ENCODE measurements at regions not wholly inside any gene's neighbourhood (a gene's known extent, or its start where the extent isn't known, plus 50 kb on each side); places are given as distances from the start of the nearest gene placed in this dataset.

- H3K4me1 Mint-ChIP-seq, result no peaks in the 10 kb centered on the region
- H3K27ac Mint-ChIP-seq, result no peak overlapping the region
- no peak for DNase-seq
- H3K4me3 Mint-ChIP-seq, result no peak overlapping the region
- no peaks in the 10 kb centered on the region for H3K36me3 Mint-ChIP-seq
- H3K27me3 Mint-ChIP-seq, result no peaks in the 10 kb centered on the region
- H3K9me3 Mint-ChIP-seq, result peaks cover 0 to 9% (median 2%) of the 10 kb centered on the region in 7 donors
- ATAC-seq (ENCODE audit: low read depth in 2 of 2), result no peak
- H3K4me1 ChIP-seq (ENCODE audit: control insufficient read depth, insufficient read depth, low read length, poor library complexity, severe bottlenecking), result no peaks in the 10 kb centered on the region
- no peaks in the 10 kb centered on the region for H3K27me3 ChIP-seq (ENCODE audit: control insufficient read depth, insufficient read depth, low read length)
- no peaks in the 10 kb centered on the region for H3K36me3 ChIP-seq (ENCODE audit: control insufficient read depth, insufficient read depth, low read length)
- no peak overlapping the region for H3K4me3 ChIP-seq (ENCODE audit: low read depth, low read length)
- H3K27ac ChIP-seq (ENCODE audit: insufficient read depth, low read length, poor library complexity, severe bottlenecking), result no peak overlapping the region
- no peaks in the 10 kb centered on the region for H3K9me3 ChIP-seq (ENCODE audit: control insufficient read depth in 2 of 2, low read length in 2 of 2)
Observed at GRCh38 chr1:237962985-237963384, 72.3 kb upstream of the ZP4 start.

GRCh38 chr1:237961754-237962153 is 71.0 kb upstream of the ZP4 start:
- ATAC-seq (ENCODE audit: low read depth in 2 of 2) (no peak), DNase-seq (no peak)
- Histone ChIP-seq H3K9me3 (ENCODE audit: control insufficient read depth in 2 of 2, low read length in 2 of 2) (no peaks in the 10 kb centered on the region), H3K4me3 (ENCODE audit: low read depth, low read length) (no peak overlapping the region), H3K36me3 (ENCODE audit: control insufficient read depth, insufficient read depth, low read length) (no peaks in the 10 kb centered on the region), H3K27me3 (ENCODE audit: control insufficient read depth, insufficient read depth, low read length) (no peaks in the 10 kb centered on the region), H3K4me1 (ENCODE audit: control insufficient read depth, insufficient read depth, low read length, poor library complexity, severe bottlenecking) (no peaks in the 10 kb centered on the region), H3K27ac (ENCODE audit: insufficient read depth, low read length, poor library complexity, severe bottlenecking) (no peak overlapping the region)
- H3K36me3 Mint-ChIP-seq, result no peaks in the 10 kb centered on the region
- H3K4me3 Mint-ChIP-seq, result no peak overlapping the region
- H3K27ac Mint-ChIP-seq, result no peak overlapping the region
- no peaks in the 10 kb centered on the region for H3K27me3 Mint-ChIP-seq
- peaks cover 0 to 5% (median 2%) of the 10 kb centered on the region in 7 donors for H3K9me3 Mint-ChIP-seq
- no peaks in the 10 kb centered on the region for H3K4me1 Mint-ChIP-seq

- DNase-seq (no peak), ATAC-seq (ENCODE audit: low read depth in 2 of 2) (no peak)
- no peak overlapping the region for H3K27ac ChIP-seq (ENCODE audit: insufficient read depth, low read length, poor library complexity, severe bottlenecking)
- Mint-ChIP-seq H3K27me3 (no peaks in the 10 kb centered on the region), H3K9me3 (peaks cover 0 to 4% (median 2%) of the 10 kb centered on the region in 7 donors), H3K27ac (no peak overlapping the region), H3K4me1 (no peaks in the 10 kb centered on the region), H3K4me3 (no peak overlapping the region), H3K36me3 (no peaks in the 10 kb centered on the region)
- no peaks in the 10 kb centered on the region for H3K27me3 ChIP-seq (ENCODE audit: control insufficient read depth, insufficient read depth, low read length)
- H3K36me3 ChIP-seq (ENCODE audit: control insufficient read depth, insufficient read depth, low read length), result no peaks in the 10 kb centered on the region
- H3K4me1 ChIP-seq (ENCODE audit: control insufficient read depth, insufficient read depth, low read length, poor library complexity, severe bottlenecking), result no peaks in the 10 kb centered on the region
- H3K4me3 ChIP-seq (ENCODE audit: low read depth, low read length), result no peak overlapping the region
- H3K9me3 ChIP-seq (ENCODE audit: control insufficient read depth in 2 of 2, low read length in 2 of 2), result no peaks in the 10 kb centered on the region
Observed at GRCh38 chr1:237959838-237960237, 69.1 kb upstream of the ZP4 start.

GRCh38 chr1:237953238-237953637 is 62.5 kb upstream of the ZP4 start:
- Mint-ChIP-seq H3K36me3 (no peaks in the 10 kb centered on the region), H3K4me3 (no peak overlapping the region), H3K27ac (no peak overlapping the region), H3K4me1 (no peaks in the 10 kb centered on the region), H3K27me3 (no peaks in the 10 kb centered on the region), H3K9me3 (peaks cover 0 to 9% (median 2%) of the 10 kb centered on the region in 7 donors)
- Histone ChIP-seq H3K9me3 (ENCODE audit: control insufficient read depth in 2 of 2, low read length in 2 of 2) (peaks cover 0 to 3% of the 10 kb centered on the region in 2 experiments), H3K27ac (ENCODE audit: insufficient read depth, low read length, poor library complexity, severe bottlenecking) (no peak overlapping the region), H3K4me1 (ENCODE audit: control insufficient read depth, insufficient read depth, low read length, poor library complexity, severe bottlenecking) (no peaks in the 10 kb centered on the region), H3K36me3 (ENCODE audit: control insufficient read depth, insufficient read depth, low read length) (no peaks in the 10 kb centered on the region), H3K27me3 (ENCODE audit: control insufficient read depth, insufficient read depth, low read length) (no peaks in the 10 kb centered on the region), H3K4me3 (ENCODE audit: low read depth, low read length) (no peak overlapping the region)
- DNase-seq, result no peak
- ATAC-seq (ENCODE audit: low read depth in 2 of 2), result no peak

Data from CD4-positive, CD25-positive, alpha-beta regulatory T cell (primary cell).